Fibroblast of skin of left quadriceps (primary cell): ENCODE measurements at regions not wholly inside any gene's neighbourhood (a gene's known extent, or its start where the extent isn't known, plus 50 kb on each side); places are given as distances from the start of the nearest gene placed in this dataset.
"Not testable (repeated sequence)": the region's sequence is repeated elsewhere in the genome, so short reads cannot be mapped to it uniquely, and the experiment has no call there.

Source experiments
- DNase-seq, 2 experiments: peaks; one replicate each; pipeline ENCODE4 v3.0.0-alpha.2; 2013; ENCODE audit warnings: low read depth in 2 of 2

- no peak for DNase-seq
Measured at GRCh38 chr1:187517546-187517945, 688.8 kb downstream of the PLA2G4A start.

GRCh38 chr1:187527346-187527745, 698.6 kb downstream of the PLA2G4A start:
- DNase-seq, result no peak

GRCh38 chr1:187537936-187538335, 709.2 kb downstream of the PLA2G4A start:
- no peak for DNase-seq

- DNase-seq, result no peak
Measured at GRCh38 chr1:187549540-187549939, 720.8 kb downstream of the PLA2G4A start.

- DNase-seq, result no peak
Measured at GRCh38 chr1:187551061-187551460, 722.3 kb downstream of the PLA2G4A start.

- no peak for DNase-seq
Measured at GRCh38 chr1:187563191-187563590, 734.4 kb downstream of the PLA2G4A start.

- peak; percentile 10 to 20 for DNase-seq
Measured at GRCh38 chr1:187566354-187566753, 737.6 kb downstream of the PLA2G4A start.

GRCh38 chr1:187568067-187568466, 739.3 kb downstream of the PLA2G4A start:
- DNase-seq, result no peak

GRCh38 chr1:187570166-187570565, 741.4 kb downstream of the PLA2G4A start:
- no peak for DNase-seq

GRCh38 chr1:187577610-187578009, 748.9 kb downstream of the PLA2G4A start:
- DNase-seq, result no peak

GRCh38 chr1:187588917-187589316, 760.2 kb downstream of the PLA2G4A start:
- no peak for DNase-seq

GRCh38 chr1:187605736-187606135, 777.0 kb downstream of the PLA2G4A start:
- no peak for DNase-seq

- DNase-seq, result not testable (repeated sequence)
Measured at GRCh38 chr1:187615853-187616735, 787.3 kb downstream of the PLA2G4A start.

GRCh38 chr1:187616830-187617229, 788.1 kb downstream of the PLA2G4A start:
- DNase-seq, result not testable (repeated sequence)

- no peak for DNase-seq
Measured at GRCh38 chr1:187617776-187618175, 789.0 kb downstream of the PLA2G4A start.

GRCh38 chr1:187619175-187619574, 790.4 kb downstream of the PLA2G4A start:
- no peak for DNase-seq

GRCh38 chr1:187621951-187622350, 793.2 kb downstream of the PLA2G4A start:
- DNase-seq, result no peak

- no peak for DNase-seq
Measured at GRCh38 chr1:187622545-187622944, 793.8 kb downstream of the PLA2G4A start.

GRCh38 chr1:187624812-187625545, 796.2 kb downstream of the PLA2G4A start:
- DNase-seq, result no peak

- no peak for DNase-seq
Measured at GRCh38 chr1:187626056-187626455, 797.3 kb downstream of the PLA2G4A start.

GRCh38 chr1:187627516-187627915, 798.8 kb downstream of the PLA2G4A start:
- DNase-seq, result no peak

GRCh38 chr1:187629075-187629474, 800.3 kb downstream of the PLA2G4A start:
- no peak for DNase-seq
